GM12878 (cell line): ENCODE measurements at regions not wholly inside any gene's neighbourhood (a gene's known extent, or its start where the extent isn't known, plus 50 kb on each side); places are given as distances from the start of the nearest gene placed in this dataset.

Experiments used
- ATAC-seq: fragments of 200-7000 bp; cut with Tn5 transposase; 3 replicates; pipeline ENCODE4 v1.9.1; 2020; ENCODE audit warnings: mild to moderate bottlenecking, moderate library complexity
- BruUV-seq: library from RNA; stranded (reverse); fragments of 400-500 nt; replicated peaks from 2 replicates; lab custom pipeline; 2021; lab: Mats Ljungman, UMichigan
- CTCF ChIA-PET: fragments of 300-600 bp; sonication (Branson Sonifier 250); formaldehyde crosslinking; extraction: SDS; loops from one replicate; lab custom pipeline; 2021; ENCODE audit warnings: inconsistent platforms; lab: Yijun Ruan, JAX
- POLR2A ChIA-PET: fragments of 350-600 bp; formaldehyde crosslinking; extraction: SDS; loops from one replicate; lab custom pipeline; 2021; ENCODE audit warnings: inconsistent platforms; lab: Charles Lee
- RAD21 ChIA-PET: fragments of 300-600 bp; sonication (Branson Sonifier 250); formaldehyde crosslinking; loops from one replicate; lab custom pipeline; 2023; ENCODE audit warnings: antibody characterized with exemption; ENCODE audit not compliant: unreplicated experiment; lab: Charles Lee
- SMC1A ChIA-PET: fragments of 300-600 bp; sonication (Branson Sonifier 250); formaldehyde crosslinking; loops from one replicate; lab custom pipeline; 2023; ENCODE audit not compliant: unreplicated experiment, uncharacterized antibody; lab: Charles Lee
- DNase-seq: peaks from one replicate; pipeline ENCODE4 v3.0.0-alpha.2; 2011; ENCODE audit warnings: low read depth, low spot score
- FAIRE-seq: peaks from 3 replicates; lab custom pipeline; 2011; peaks lifted over from hg19 to GRCh38; lab: Jason Lieb, UNC
- H2AFZ ChIP-seq: 2 replicates; pipeline ENCODE4 v1.6.0; 2011; ENCODE audit warnings: low read depth, low read length, control low read depth; ENCODE audit not compliant: control insufficient read depth
- H3K27ac ChIP-seq: 2 replicates; pipeline ENCODE4 v1.5.1; 2011; ENCODE audit warnings: control low read depth; ENCODE audit not compliant: control insufficient read depth, insufficient read depth
- H3K27me3 ChIP-seq, 2 experiments: replicated peaks in 1 of 2; 2 replicates each; pipeline versions ENCODE4 v1.6.0 to v1.6.1; 2011; ENCODE audit warnings: low read length in 1 of 2; ENCODE audit not compliant: control insufficient read depth in 2 of 2, insufficient read depth in 2 of 2
- H3K36me3 ChIP-seq, 2 experiments: 2 replicates each; pipeline ENCODE4 v1.5.1; 2011; ENCODE audit warnings: low read length in 1 of 2; ENCODE audit not compliant: control insufficient read depth in 2 of 2, insufficient read depth in 2 of 2
- H3K4me1 ChIP-seq: 2 replicates; pipeline ENCODE4 v1.6.1; 2011; ENCODE audit warnings: mild to moderate bottlenecking, low read length, moderate library complexity, mixed read lengths; ENCODE audit not compliant: control insufficient read depth, insufficient read depth
- H3K4me2 ChIP-seq: 2 replicates; pipeline ENCODE4 v1.6.0; 2011; ENCODE audit warnings: control low read depth; ENCODE audit not compliant: control insufficient read depth, insufficient read depth
- H3K4me3 ChIP-seq: fragments of 200-600 bp; sonication (generic); 2 replicates; pipeline ENCODE4 v1.5.1; 2016
- H3K79me2 ChIP-seq: 2 replicates; pipeline ENCODE4 v1.6.0; 2011; ENCODE audit warnings: low read length; ENCODE audit not compliant: control insufficient read depth, insufficient read depth
- H3K9ac ChIP-seq: 2 replicates; pipeline ENCODE4 v1.8.0; 2011; ENCODE audit warnings: low read length, control low read depth, mixed read lengths; ENCODE audit not compliant: control insufficient read depth, insufficient read depth
- H3K9me3 ChIP-seq: replicated peaks from 3 replicates; pipeline ENCODE4 v1.5.1; 2011; ENCODE audit warnings: mild to moderate bottlenecking, low read length; ENCODE audit not compliant: control insufficient read depth, insufficient read depth
- H4K20me1 ChIP-seq: 2 replicates; pipeline ENCODE4 v1.6.0; 2011; ENCODE audit not compliant: control insufficient read depth, insufficient read depth
- CHD1 ChIP-seq: IDR thresholded peaks from 2 replicates; pipeline ENCODE4 v1.6.1; 2012; ENCODE audit warnings: low read depth, low read length, improper control_type of control experiment
- CHD2 ChIP-seq: IDR thresholded peaks from 2 replicates; pipeline ENCODE4 v1.6.1; 2011; ENCODE audit warnings: low read depth, low read length, improper control_type of control experiment, borderline replicate concordance
- CREM ChIP-seq: IDR thresholded peaks from 2 replicates; pipeline ENCODE4 v1.6.1; 2014; ENCODE audit warnings: antibody characterized with exemption, low read depth
- MYC ChIP-seq: IDR thresholded peaks from 2 replicates; pipeline ENCODE4 v1.6.1; 2011; ENCODE audit warnings: mild to moderate bottlenecking, low read length, moderate library complexity, inconsistent platforms; ENCODE audit not compliant: insufficient read depth, insufficient replicate concordance, insufficient read length, severe bottlenecking
- NBN ChIP-seq: fragments of 450-650 bp; IDR thresholded peaks from 2 replicates; pipeline ENCODE4 v1.6.1; 2016
- NR2C2 ChIP-seq: IDR thresholded peaks from 2 replicates; pipeline ENCODE4 v1.6.1; 2011; ENCODE audit warnings: borderline replicate concordance, low read depth; ENCODE audit not compliant: control insufficient read depth, insufficient read length
- PAX8 ChIP-seq: fragments of 450-650 bp; IDR thresholded peaks from 2 replicates; pipeline ENCODE4 v1.6.1; 2017; ENCODE audit warnings: mild to moderate bottlenecking, moderate library complexity
- POLR2AphosphoS2 ChIP-seq: IDR thresholded peaks from 2 replicates; pipeline ENCODE4 v1.6.1; 2011; ENCODE audit warnings: low read depth, mild to moderate bottlenecking, low read length, improper control_type of control experiment, moderate library complexity
- RAD51 ChIP-seq: fragments of 450-650 bp; IDR thresholded peaks from 2 replicates; pipeline ENCODE4 v1.6.1; 2016; ENCODE audit warnings: moderate library complexity, mild to moderate bottlenecking, inconsistent platforms
- SIN3A ChIP-seq: IDR thresholded peaks from 2 replicates; pipeline ENCODE4 v1.6.1; 2012; ENCODE audit warnings: low read depth, low read length, improper control_type of control experiment
- TAF1 ChIP-seq: IDR thresholded peaks from 2 replicates; pipeline ENCODE4 v1.6.1; 2011; ENCODE audit warnings: mild to moderate bottlenecking, low read depth, low read length, borderline replicate concordance
- WGBS: methylation state at CpG from one replicate; pipeline ENCODE4 v1.1.6; 2016; ENCODE audit warnings: low lambda C conversion rate; ENCODE audit not compliant: insufficient replicate concordance, insufficient coverage; ENCODE audit errors: missing lambda C conversion rate; 5-methylcytosine and 5-hydroxymethylcytosine counted together
- in situ Hi-C: fragments of 300-500 bp; cut with MboI; formaldehyde crosslinking; loops from 9 replicates; pipeline ENCODE4 v1.14.3; 2018; ENCODE audit warnings: mixed read lengths
- intact Hi-C: fragments of 100-400 bp; cut with micrococcal nuclease; formaldehyde crosslinking; loops from one replicate; pipeline ENCODE4 v1.14.2; 2022; ENCODE audit not compliant: unreplicated experiment
- TF ChIP-seq, protein P1 (sequence below): IDR thresholded peaks from 2 replicates; pipeline ENCODE4 v1.6.1; 2011; ENCODE audit warnings: mild to moderate bottlenecking, low read depth, low read length, moderate library complexity; ENCODE audit not compliant: insufficient replicate concordance
- TF ChIP-seq, protein P2 (sequence below): IDR thresholded peaks from 2 replicates; pipeline ENCODE4 v1.6.1; 2012; ENCODE audit warnings: low read length, inconsistent platforms
- TF ChIP-seq, protein P3 (sequence below): fragments of 450-650 bp; IDR thresholded peaks from 2 replicates; pipeline ENCODE4 v1.6.1; 2014; ENCODE audit warnings: mild to moderate bottlenecking

DNA sequence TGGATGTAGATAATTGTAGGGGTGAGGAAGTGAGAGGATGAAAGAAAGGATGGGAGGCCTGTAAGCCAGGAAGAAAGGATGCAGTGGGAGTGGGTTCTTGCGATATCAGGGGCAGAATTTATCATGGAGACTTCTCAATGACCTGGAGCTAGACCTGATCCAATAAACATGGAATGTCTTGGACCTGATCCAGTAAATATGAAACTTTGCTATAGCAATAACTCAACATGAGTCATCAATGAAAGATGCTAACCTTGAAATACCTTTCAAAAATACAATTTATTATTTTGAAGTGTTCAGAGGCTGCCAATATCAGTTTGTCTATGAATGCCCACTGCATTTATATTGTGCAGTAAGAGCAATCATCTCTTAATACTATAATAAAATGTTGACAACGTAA is 279.5 kb downstream of the POU4F1 start:
- no peaks in the 10 kb centered on the region for H3K4me1 ChIP-seq
- no peak overlapping the region for H2AFZ ChIP-seq
- no peak overlapping the region for H3K4me2 ChIP-seq
- no peak overlapping the region for H3K27ac ChIP-seq
- H4K20me1 ChIP-seq: no peaks in the 10 kb centered on the region
- no peak for FAIRE-seq
- H3K9ac ChIP-seq: no peak overlapping the region
- ATAC-seq: no peak
- ChIA-PET SMC1A (interaction anchor here (1.5 kb wide), 1 partner anchor 21 kb away, joined by 3 read pairs; no protein-coding TSS in a partner anchor), POLR2A (no interaction called here), RAD21 (no interaction called here), CTCF (no interaction called here)
- in situ Hi-C loops: no loop called here
- H3K36me3 ChIP-seq: no peaks in the 10 kb centered on the region
- H3K79me2 ChIP-seq: no peaks in the 10 kb centered on the region
- TF ChIP-seq TAF1 (no peak), CHD1 (no peak), SIN3A (no peak), CREM (no peak), MYC (no peak), PAX8 (no peak), RAD51 (no peak), POLR2AphosphoS2 (no peak), NR2C2 (no peak), CHD2 (no peak), NBN (no peak)
- TF ChIP-seq, protein P1, sequence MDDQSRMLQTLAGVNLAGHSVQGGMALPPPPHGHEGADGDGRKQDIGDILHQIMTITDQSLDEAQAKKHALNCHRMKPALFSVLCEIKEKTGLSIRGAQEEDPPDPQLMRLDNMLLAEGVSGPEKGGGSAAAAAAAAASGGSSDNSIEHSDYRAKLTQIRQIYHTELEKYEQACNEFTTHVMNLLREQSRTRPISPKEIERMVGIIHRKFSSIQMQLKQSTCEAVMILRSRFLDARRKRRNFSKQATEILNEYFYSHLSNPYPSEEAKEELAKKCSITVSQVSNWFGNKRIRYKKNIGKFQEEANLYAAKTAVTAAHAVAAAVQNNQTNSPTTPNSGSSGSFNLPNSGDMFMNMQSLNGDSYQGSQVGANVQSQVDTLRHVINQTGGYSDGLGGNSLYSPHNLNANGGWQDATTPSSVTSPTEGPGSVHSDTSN: no peak
- TF ChIP-seq, protein P2, sequence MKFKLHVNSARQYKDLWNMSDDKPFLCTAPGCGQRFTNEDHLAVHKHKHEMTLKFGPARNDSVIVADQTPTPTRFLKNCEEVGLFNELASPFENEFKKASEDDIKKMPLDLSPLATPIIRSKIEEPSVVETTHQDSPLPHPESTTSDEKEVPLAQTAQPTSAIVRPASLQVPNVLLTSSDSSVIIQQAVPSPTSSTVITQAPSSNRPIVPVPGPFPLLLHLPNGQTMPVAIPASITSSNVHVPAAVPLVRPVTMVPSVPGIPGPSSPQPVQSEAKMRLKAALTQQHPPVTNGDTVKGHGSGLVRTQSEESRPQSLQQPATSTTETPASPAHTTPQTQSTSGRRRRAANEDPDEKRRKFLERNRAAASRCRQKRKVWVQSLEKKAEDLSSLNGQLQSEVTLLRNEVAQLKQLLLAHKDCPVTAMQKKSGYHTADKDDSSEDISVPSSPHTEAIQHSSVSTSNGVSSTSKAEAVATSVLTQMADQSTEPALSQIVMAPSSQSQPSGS: no peak
- TF ChIP-seq, protein P3, sequence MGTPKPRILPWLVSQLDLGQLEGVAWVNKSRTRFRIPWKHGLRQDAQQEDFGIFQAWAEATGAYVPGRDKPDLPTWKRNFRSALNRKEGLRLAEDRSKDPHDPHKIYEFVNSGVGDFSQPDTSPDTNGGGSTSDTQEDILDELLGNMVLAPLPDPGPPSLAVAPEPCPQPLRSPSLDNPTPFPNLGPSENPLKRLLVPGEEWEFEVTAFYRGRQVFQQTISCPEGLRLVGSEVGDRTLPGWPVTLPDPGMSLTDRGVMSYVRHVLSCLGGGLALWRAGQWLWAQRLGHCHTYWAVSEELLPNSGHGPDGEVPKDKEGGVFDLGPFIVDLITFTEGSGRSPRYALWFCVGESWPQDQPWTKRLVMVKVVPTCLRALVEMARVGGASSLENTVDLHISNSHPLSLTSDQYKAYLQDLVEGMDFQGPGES: no peak
- DNase-seq: no peak
- H3K4me3 ChIP-seq: no peak overlapping the region
- H3K9me3 ChIP-seq: no peaks in the 10 kb centered on the region
- intact Hi-C loops: no loop called here
- 4% methylated on average over 2 of the region's 2 CpGs for WGBS
- BruUV-seq: no TSS peak
- no peaks in the 10 kb centered on the region; a peak in 1 of 4 replicates for H3K27me3 ChIP-seq
